Tongue (tissue), 1 donor: ENCODE measurements at regions not wholly inside any gene's neighbourhood (a gene's known extent, or its start where the extent isn't known, plus 50 kb on each side); places are given as distances from the start of the nearest gene placed in this dataset.

Experiments
- DNase-seq: peaks from one replicate; pipeline ENCODE4 v3.0.0-alpha.2; 2015

GRCh38 chr1:81431624-81432000 is 369.1 kb upstream of the ADGRL2 start:
- no peak for DNase-seq

GRCh38 chr1:81430955-81431623 is 369.6 kb upstream of the ADGRL2 start:
- DNase-seq = peak; percentile 54

- no peak for DNase-seq
Observed at GRCh38 chr1:81430236-81430938, 370.3 kb upstream of the ADGRL2 start.

- no peak for DNase-seq
Observed at GRCh38 chr1:81428998-81429397, 371.7 kb upstream of the ADGRL2 start.

GRCh38 chr1:81424816-81425215 is 375.9 kb upstream of the ADGRL2 start:
- DNase-seq = no peak

- peak; percentile 86 for DNase-seq
Observed at GRCh38 chr1:81424061-81424460, 376.7 kb upstream of the ADGRL2 start.

GRCh38 chr1:81420760-81421159 is 380.0 kb upstream of the ADGRL2 start:
- DNase-seq = no peak

- peak; percentile 91 for DNase-seq
Observed at GRCh38 chr1:81414488-81415015, 386.2 kb upstream of the ADGRL2 start.

- DNase-seq = no peak
Observed at GRCh38 chr1:81412954-81413353, 387.8 kb upstream of the ADGRL2 start.

- DNase-seq = no peak
Observed at GRCh38 chr1:81410941-81411340, 389.8 kb upstream of the ADGRL2 start.

GRCh38 chr1:81410351-81410750 is 390.4 kb upstream of the ADGRL2 start:
- no peak for DNase-seq

- DNase-seq = peak; percentile 64
Observed at GRCh38 chr1:81409780-81410274, 390.9 kb upstream of the ADGRL2 start.

- DNase-seq = no peak
Observed at GRCh38 chr1:81409262-81409661, 391.5 kb upstream of the ADGRL2 start.

- DNase-seq = no peak
Observed at GRCh38 chr1:81408419-81408818, 392.3 kb upstream of the ADGRL2 start.

GRCh38 chr1:81407000-81407821 is 393.5 kb upstream of the ADGRL2 start:
- peak; percentile 77 for DNase-seq

GRCh38 chr1:81406292-81406999 is 394.3 kb upstream of the ADGRL2 start:
- no peak for DNase-seq

- no peak for DNase-seq
Observed at GRCh38 chr1:81398041-81398440, 402.7 kb upstream of the ADGRL2 start.

- DNase-seq = peak; percentile 32
Observed at GRCh38 chr1:81392526-81393226, 408.1 kb upstream of the ADGRL2 start.

GRCh38 chr1:81391125-81391828 is 409.5 kb upstream of the ADGRL2 start:
- no peak for DNase-seq

GRCh38 chr1:81388435-81388834 is 412.3 kb upstream of the ADGRL2 start:
- DNase-seq = no peak

GRCh38 chr1:81387446-81387845 is 413.3 kb upstream of the ADGRL2 start:
- DNase-seq = no peak
